ENCODE measurements at regions not wholly inside any gene's neighbourhood (a gene's known extent, or its start where the extent isn't known, plus 50 kb on each side); places are given as distances from the start of the nearest gene placed in this dataset.
A peak's percentile ranks its signal among the peaks of the same experiment; 100 is the strongest.
"Not testable (repeated sequence)": the region's sequence is repeated elsewhere in the genome, so short reads cannot be mapped to it uniquely, and the experiment has no call there.

DNA sequence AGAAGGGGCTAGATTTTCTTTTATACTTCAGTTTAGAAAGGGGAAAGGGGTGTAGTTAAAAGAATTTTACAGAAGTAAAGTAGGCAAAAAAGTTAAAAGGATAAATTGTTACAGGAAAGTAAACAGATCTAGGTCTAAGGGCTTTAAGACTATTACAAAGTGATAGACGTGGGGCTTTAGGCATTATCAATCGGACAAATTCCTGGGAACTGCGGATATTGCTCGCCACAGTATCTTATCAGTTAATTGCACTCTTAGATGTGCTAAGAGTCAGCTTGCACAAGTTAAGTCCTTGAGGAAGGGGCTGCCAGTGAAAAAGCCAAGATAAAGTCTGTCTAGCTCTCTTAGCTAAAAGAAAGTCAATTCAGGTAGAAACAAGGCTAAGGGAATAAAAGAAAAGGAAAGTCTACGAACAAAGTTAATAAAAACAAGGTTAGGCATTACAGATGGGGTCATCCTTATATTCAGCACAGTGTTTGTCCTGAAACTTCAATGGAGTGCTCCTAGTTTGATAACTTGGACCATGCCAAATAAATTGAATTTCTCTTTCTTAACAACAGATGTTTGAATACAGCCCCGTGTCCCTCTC lies 125.4 kb downstream of the ART5 start:
- H3K4me1 ChIP-seq = peaks cover 12% of the 10 kb centered on the region
- 37 to 41% methylated on average over 6 of the region's 6 CpGs for WGBS, 2 donors

DNA sequence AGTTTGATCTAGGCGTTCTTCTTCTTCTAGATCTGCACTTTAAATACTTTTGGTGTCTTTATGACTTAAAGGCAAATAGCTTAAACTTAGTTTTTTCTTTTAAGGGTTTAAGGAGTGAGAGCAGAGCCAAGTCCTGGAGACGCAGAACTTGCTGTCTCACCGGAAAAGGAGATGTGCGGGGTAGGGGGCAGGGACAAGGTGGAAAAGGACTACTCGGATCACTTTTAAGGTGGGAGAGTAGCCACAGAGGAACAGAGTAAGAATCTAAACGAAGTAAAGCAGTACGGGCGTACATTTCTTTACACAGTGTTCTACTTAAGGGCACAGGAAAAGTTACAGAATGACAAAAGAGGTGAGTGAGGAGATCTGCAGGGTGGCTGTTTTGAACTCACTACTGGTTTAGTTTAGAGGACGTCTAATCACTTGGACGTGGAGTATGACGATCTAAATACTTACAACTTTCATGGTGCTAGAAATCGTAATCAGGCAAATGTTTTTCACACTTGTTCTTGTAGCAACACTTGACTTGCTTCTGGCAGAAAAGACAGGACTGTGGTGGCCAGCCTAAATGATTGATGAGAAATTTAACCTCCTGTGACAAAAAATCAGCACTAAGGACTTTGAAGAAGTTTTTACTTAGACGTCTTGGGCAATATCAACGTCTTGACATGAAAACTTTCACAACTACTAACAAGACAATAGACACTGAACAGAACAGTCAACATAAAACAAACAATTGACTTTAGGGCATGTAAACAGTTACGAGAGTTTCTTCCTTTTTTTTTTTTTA lies 127.0 kb downstream of the ART5 start:
- H3K9me3 ChIP-seq; DNase-seq; ATAC-seq; intact Hi-C loops (cut with DNase I); H3K4me3 ChIP-seq; H3K36me3 ChIP-seq (replicated peaks in 1 of 2; ENCODE audit: insufficient read depth in 1 of 2, low read depth in 2 of 2); H3K27ac ChIP-seq; H3K27me3 ChIP-seq: not testable (repeated sequence)
- H3K4me1 ChIP-seq = peaks cover 12% of the 10 kb centered on the region
- 64 to 68% methylated on average over 15 of the region's 15 CpGs for WGBS, 2 donors

More for the DNA sequence above, 125.4 kb downstream of the ART5 start:
- H3K4me3 ChIP-seq; intact Hi-C loops (cut with DNase I); H3K36me3 ChIP-seq (replicated peaks in 1 of 2; ENCODE audit: insufficient read depth in 1 of 2, low read depth in 2 of 2); DNase-seq; H3K27me3 ChIP-seq; ATAC-seq; H3K27ac ChIP-seq; H3K9me3 ChIP-seq: not testable (repeated sequence)

DNA sequence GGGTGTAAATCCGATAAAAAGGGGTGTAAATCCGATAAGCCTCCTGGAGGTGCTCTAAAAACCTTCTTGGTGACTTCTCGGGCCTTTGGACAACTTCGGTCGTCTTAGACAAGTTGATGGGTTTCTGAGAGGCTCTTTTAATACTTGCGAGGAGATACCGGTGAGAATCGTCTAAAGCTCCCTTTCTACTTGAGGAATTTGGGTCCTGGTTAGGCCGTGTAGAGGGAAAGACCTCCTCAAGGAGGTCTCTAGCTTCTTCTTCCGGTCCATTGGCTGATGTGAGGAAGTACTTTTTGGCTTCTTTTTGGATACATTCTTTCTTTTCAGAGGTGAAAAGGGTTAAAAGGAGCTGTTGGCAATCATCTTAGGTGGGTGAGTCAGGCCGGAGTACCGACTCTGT lies 128.5 kb downstream of the ART5 start:
- H3K4me3 ChIP-seq; intact Hi-C loops (cut with DNase I); H3K27ac ChIP-seq; H3K9me3 ChIP-seq; ATAC-seq; DNase-seq; H3K27me3 ChIP-seq; H3K36me3 ChIP-seq (replicated peaks in 1 of 2; ENCODE audit: insufficient read depth in 1 of 2, low read depth in 2 of 2): not testable (repeated sequence)
- WGBS, 2 donors = 56 to 69% methylated on average over 10 to 11 of the region's 12 CpGs
- peaks cover 19% of the 10 kb centered on the region for H3K4me1 ChIP-seq

DNA sequence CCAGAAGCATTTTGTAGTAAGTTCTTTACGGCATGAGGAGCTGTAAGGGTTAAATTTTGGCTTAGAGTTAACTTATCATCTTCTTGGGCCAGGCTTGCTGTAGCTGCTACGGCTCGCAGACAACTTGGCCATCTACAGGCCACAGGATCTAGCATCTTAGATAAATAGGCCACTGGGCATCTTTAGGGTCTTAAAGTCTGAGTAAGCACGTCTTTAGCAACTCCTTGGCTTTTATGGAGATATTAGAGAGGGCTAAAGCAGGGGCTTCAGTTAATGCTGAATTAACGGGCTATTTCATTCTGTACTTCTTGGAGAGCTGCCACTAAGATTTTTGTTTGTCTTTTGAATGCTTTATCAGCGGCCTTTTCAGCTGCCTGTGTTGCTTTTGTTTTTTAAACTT lies 129.0 kb downstream of the ART5 start:
- H3K4me3 ChIP-seq; ATAC-seq; H3K36me3 ChIP-seq (replicated peaks in 1 of 2; ENCODE audit: insufficient read depth in 1 of 2, low read depth in 2 of 2); H3K9me3 ChIP-seq; H3K27ac ChIP-seq; DNase-seq; intact Hi-C loops (cut with DNase I); H3K27me3 ChIP-seq: not testable (repeated sequence)
- 16 to 23% methylated on average over 6 of the region's 6 CpGs for WGBS, 2 donors
- peaks cover 19% of the 10 kb centered on the region for H3K4me1 ChIP-seq

DNA sequence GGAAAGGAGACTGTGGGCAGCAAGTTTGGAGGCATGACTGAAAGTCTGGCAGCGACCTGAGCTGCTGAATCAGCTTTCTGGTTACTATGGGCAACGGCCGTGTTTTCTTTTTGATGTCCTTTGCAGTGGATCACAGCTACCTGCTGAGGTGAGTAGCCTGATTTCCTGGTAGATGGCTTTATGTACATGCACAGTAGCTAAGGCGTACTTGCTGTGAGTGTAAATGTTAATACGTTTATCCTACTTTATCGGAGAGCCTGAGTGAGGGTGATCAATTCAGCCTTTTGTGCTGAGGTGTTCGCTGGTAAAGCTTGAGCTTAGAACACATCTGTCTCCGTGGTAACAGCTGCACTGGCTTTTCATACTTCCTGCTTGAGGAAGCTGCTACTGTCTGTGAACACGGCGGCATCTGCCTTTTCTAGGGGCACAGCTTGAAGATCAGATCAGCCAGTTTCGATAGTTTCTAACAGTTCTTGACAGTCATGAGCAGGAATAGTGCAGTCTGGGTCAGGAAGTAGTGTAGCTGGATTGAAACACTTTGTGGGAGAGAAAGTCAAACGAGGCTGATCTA lies 129.6 kb downstream of the ART5 start:
- H3K27me3 ChIP-seq; H3K4me3 ChIP-seq; H3K36me3 ChIP-seq (replicated peaks in 1 of 2; ENCODE audit: insufficient read depth in 1 of 2, low read depth in 2 of 2); H3K27ac ChIP-seq; H3K9me3 ChIP-seq; ATAC-seq; intact Hi-C loops (cut with DNase I): not testable (repeated sequence)
- H3K4me1 ChIP-seq = peaks cover 19% of the 10 kb centered on the region
- DNase-seq = peak; percentile 56 to 73 (median 65)
- 14 to 26% methylated on average over 12 of the region's 12 CpGs for WGBS, 2 donors

DNA sequence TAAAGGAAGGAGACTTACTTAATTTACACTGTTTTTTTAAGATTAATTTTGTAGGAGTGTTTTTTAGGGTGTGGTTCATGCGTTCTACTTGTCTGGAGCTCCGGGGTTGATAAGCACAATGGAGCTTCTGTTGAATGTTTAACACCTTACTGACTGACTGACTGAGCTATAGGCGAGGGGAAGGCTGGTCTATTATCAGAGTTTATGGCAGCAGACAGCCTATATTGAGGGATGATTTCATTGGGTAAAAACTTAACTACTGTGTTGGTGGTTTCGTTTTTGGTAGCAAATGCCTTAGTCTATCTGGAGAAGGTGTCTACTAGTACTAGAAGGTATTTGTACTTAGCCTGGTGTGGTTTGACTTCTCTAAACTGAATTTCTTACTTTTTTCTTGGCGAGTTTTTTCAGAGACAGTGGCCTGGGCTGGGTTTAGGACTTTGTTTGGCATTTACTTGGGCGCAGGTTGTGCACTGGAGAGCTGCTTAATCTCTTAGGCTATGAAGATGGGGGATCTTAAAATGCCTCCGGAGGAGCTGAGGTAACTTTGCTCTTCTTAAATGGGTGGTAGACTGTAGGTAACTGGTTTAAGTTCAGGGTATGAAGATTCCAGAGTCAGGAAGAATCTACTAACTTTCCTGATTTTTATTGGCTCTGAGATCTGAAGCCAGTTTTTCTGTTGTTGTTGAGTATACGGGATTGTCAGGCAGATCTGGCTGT lies 130.2 kb downstream of the ART5 start:
- H3K27me3 ChIP-seq; H3K36me3 ChIP-seq (replicated peaks in 1 of 2; ENCODE audit: insufficient read depth in 1 of 2, low read depth in 2 of 2); DNase-seq; H3K4me3 ChIP-seq; intact Hi-C loops (cut with DNase I); H3K27ac ChIP-seq; H3K9me3 ChIP-seq; ATAC-seq: not testable (repeated sequence)
- 38 to 40% methylated on average over 8 of the region's 8 CpGs for WGBS, 2 donors
- H3K4me1 ChIP-seq = peaks cover 19% of the 10 kb centered on the region

DNA sequence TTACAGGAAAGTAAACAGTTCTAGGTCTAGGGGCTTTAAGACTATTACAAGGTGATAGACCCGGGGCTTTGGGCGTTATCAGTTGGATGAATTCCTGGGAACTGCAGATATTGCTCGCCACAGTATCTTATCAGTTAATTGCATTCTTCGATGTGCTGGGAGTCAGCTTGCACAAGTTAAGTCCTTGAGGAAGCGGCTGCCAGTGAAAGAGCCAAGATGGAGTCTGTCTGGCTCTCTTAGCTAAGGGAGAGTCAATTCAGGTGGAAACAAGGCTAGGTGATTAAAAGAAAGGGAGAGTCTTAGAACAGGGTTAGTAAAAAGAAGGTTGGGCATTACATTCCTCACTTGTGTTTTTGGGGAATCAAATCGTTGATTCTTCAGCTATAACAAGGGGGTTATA lies 130.6 kb upstream of the ZNF195 start:
- H3K4me3 ChIP-seq; ATAC-seq; H3K27me3 ChIP-seq; DNase-seq; H3K27ac ChIP-seq; H3K36me3 ChIP-seq (replicated peaks in 1 of 2; ENCODE audit: insufficient read depth in 1 of 2, low read depth in 2 of 2); H3K9me3 ChIP-seq; intact Hi-C loops (cut with DNase I): not testable (repeated sequence)
- peaks cover 19% of the 10 kb centered on the region for H3K4me1 ChIP-seq
- 16 to 30% methylated on average over 6 of the region's 6 CpGs for WGBS, 2 donors

DNA sequence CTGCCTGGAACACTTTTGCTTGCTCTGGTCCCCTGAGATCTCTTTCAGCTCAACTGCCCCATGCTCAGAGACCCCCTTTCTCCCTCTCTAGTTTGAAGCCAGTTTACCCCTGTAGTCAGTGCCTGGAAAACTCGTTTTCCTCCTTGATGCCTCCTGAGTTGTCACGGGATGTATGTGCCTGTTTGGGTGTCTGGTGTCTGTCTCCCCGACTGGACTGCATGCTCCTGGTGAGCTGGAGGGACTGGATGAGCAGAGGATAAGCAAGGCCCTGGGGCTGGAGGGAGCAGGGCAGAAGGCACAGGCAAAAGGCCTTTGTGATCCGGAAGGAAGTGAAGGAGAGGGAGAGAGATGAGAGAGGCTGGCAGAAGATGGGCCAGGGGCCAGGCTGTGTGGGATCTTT lies 120.3 kb upstream of the ZNF195 start:
- 60 to 63% methylated on average over 4 of the region's 4 CpGs for WGBS, 2 donors
- ATAC-seq; intact Hi-C loops (cut with DNase I); DNase-seq; H3K9me3 ChIP-seq; H3K4me3 ChIP-seq; H3K27ac ChIP-seq; H3K27me3 ChIP-seq; H3K36me3 ChIP-seq (replicated peaks in 1 of 2; ENCODE audit: insufficient read depth in 1 of 2, low read depth in 2 of 2); H3K4me1 ChIP-seq: not testable (repeated sequence)

DNA sequence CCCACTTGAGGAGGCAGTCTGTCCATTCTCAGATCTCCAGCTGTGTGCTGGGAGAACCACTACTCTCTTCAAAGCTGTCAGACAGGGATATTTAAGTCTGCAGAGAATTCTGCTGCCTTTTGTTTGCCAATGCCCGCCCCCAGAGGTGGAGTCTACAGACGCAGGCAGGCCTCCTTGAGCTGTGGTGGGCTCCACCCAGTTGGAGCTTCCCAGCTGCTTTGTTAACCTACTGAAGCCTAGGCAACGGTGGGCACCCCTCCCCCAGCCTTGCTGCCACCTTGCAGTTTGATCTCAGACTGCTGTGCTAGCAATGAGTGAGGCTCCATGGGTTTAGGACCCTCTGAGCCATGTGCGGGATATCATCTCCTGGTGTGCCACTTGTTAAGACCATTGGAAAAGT lies 119.4 kb upstream of the ZNF195 start:
- peak in 2 of 4 donors; percentile 28 to 37 for DNase-seq
- 35 to 45% methylated on average over 3 to 4 of the region's 4 CpGs for WGBS, 2 donors
- H3K9me3 ChIP-seq; H3K36me3 ChIP-seq (replicated peaks in 1 of 2; ENCODE audit: insufficient read depth in 1 of 2, low read depth in 2 of 2); H3K4me3 ChIP-seq; H3K27me3 ChIP-seq; H3K27ac ChIP-seq; ATAC-seq; H3K4me1 ChIP-seq; intact Hi-C loops (cut with DNase I): not testable (repeated sequence)

DNA sequence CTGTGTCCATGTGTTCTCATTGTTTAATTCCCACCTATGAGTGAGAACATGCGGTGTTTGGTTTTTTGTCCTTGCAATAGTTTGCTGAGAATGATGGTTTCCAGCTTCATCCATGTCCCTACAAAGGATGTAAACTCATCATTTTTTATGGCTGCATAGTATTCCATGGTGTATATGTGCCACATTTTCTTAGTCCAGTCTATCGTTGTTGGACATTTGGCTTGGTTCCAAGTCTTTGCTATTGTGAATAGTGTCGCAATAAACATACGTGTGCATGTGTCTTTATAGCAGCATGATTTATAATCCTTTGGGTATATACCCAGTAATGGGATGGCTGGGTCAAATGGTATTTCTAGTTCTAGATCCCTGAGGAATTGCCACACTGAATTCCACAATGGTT lies 114.2 kb upstream of the ZNF195 start:
- H3K9me3 ChIP-seq; H3K36me3 ChIP-seq (replicated peaks in 1 of 2; ENCODE audit: insufficient read depth in 1 of 2, low read depth in 2 of 2); intact Hi-C loops (cut with DNase I); ATAC-seq; H3K27me3 ChIP-seq; DNase-seq; H3K27ac ChIP-seq; H3K4me1 ChIP-seq; H3K4me3 ChIP-seq: not testable (repeated sequence)
- WGBS, 2 donors = 63 to 69% methylated on average over 2 to 4 of the region's 4 CpGs

Data from body of pancreas (tissue), 4 donors.